Stomach smooth muscle (tissue), 2 donors: ENCODE measurements at regions not wholly inside any gene's neighbourhood (a gene's known extent, or its start where the extent isn't known, plus 50 kb on each side); places are given as distances from the start of the nearest gene placed in this dataset.

Source experiments
- H3K27ac ChIP-seq: one replicate; pipeline ENCODE4 v1.7.0; 2013; ENCODE audit warnings: mild to moderate bottlenecking, low read length, inconsistent platforms
- H3K27me3 ChIP-seq, 2 donors: one replicate each; pipeline ENCODE4 v1.7.0; 2013; ENCODE audit warnings: low read length in 2 of 2; ENCODE audit not compliant: insufficient read depth in 2 of 2, control insufficient read depth in 1 of 2
- H3K36me3 ChIP-seq, 2 donors: one replicate each; pipeline ENCODE4 v1.7.0; 2013; ENCODE audit warnings: low read length in 2 of 2; ENCODE audit not compliant: control insufficient read depth in 2 of 2, insufficient read depth in 2 of 2
- H3K4me1 ChIP-seq: one replicate; pipeline ENCODE4 v1.7.0; 2013; ENCODE audit warnings: low read length; ENCODE audit not compliant: control insufficient read depth, insufficient read depth
- H3K4me3 ChIP-seq, 2 donors: one replicate each; pipeline ENCODE4 v1.7.0; 2013; ENCODE audit warnings: low read length in 2 of 2
- H3K9ac ChIP-seq, 2 donors: one replicate each; pipeline ENCODE4 v1.7.0; 2013; ENCODE audit warnings: low read length in 2 of 2, mild to moderate bottlenecking in 1 of 2
- H3K9me3 ChIP-seq, 2 donors: one replicate each; pipeline ENCODE4 v1.7.0; 2013; ENCODE audit warnings: low read length in 2 of 2; ENCODE audit not compliant: control insufficient read depth in 2 of 2
- donor health status: healthy.
- donor health status: Pancreatic carcinoma.

- no peak overlapping the region for H3K4me3 ChIP-seq
- no peak overlapping the region for H3K9ac ChIP-seq
- no peaks in the 10 kb centered on the region for H3K9me3 ChIP-seq
- H3K4me1 ChIP-seq, result no peaks in the 10 kb centered on the region
- no peaks in the 10 kb centered on the region for H3K36me3 ChIP-seq
- no peaks in the 10 kb centered on the region for H3K27me3 ChIP-seq
- H3K27ac ChIP-seq, result no peak overlapping the region
Observed at GRCh38 chr13:67769063-67769986, 539.2 kb upstream of the PCDH9 start.

- H3K4me1 ChIP-seq, result no peaks in the 10 kb centered on the region
- H3K27me3 ChIP-seq, result no peaks in the 10 kb centered on the region
- no peak overlapping the region for H3K9ac ChIP-seq
- H3K27ac ChIP-seq, result no peak overlapping the region
- no peaks in the 10 kb centered on the region for H3K9me3 ChIP-seq
- no peak overlapping the region for H3K4me3 ChIP-seq
- H3K36me3 ChIP-seq, result no peaks in the 10 kb centered on the region
Observed at GRCh38 chr13:67763984-67764383, 533.8 kb upstream of the PCDH9 start.

- no peak overlapping the region for H3K9ac ChIP-seq
- H3K36me3 ChIP-seq, result no peaks in the 10 kb centered on the region
- H3K4me1 ChIP-seq, result no peaks in the 10 kb centered on the region
- no peak overlapping the region for H3K27ac ChIP-seq
- H3K4me3 ChIP-seq, result no peak overlapping the region
- H3K27me3 ChIP-seq, result no peaks in the 10 kb centered on the region
- no peaks in the 10 kb centered on the region for H3K9me3 ChIP-seq
Observed at GRCh38 chr13:67763384-67763783, 533.2 kb upstream of the PCDH9 start.

- no peaks in the 10 kb centered on the region for H3K9me3 ChIP-seq
- H3K9ac ChIP-seq, result no peak overlapping the region
- no peaks in the 10 kb centered on the region for H3K4me1 ChIP-seq
- H3K36me3 ChIP-seq, result no peaks in the 10 kb centered on the region
- no peaks in the 10 kb centered on the region for H3K27me3 ChIP-seq
- no peak overlapping the region for H3K4me3 ChIP-seq
- H3K27ac ChIP-seq, result no peak overlapping the region
Observed at GRCh38 chr13:67758975-67759374, 528.8 kb upstream of the PCDH9 start.

- H3K27me3 ChIP-seq, result no peaks in the 10 kb centered on the region
- no peak overlapping the region for H3K4me3 ChIP-seq
- no peaks in the 10 kb centered on the region for H3K9me3 ChIP-seq
- no peaks in the 10 kb centered on the region for H3K36me3 ChIP-seq
- no peak overlapping the region for H3K27ac ChIP-seq
- no peak overlapping the region for H3K9ac ChIP-seq
- H3K4me1 ChIP-seq, result no peaks in the 10 kb centered on the region
Observed at GRCh38 chr13:67754012-67754411, 523.9 kb upstream of the PCDH9 start.

- Histone ChIP-seq H3K9me3 (no peaks in the 10 kb centered on the region), H3K27me3 (no peaks in the 10 kb centered on the region), H3K4me3 (no peak overlapping the region), H3K36me3 (no peaks in the 10 kb centered on the region), H3K9ac (no peak overlapping the region), H3K4me1 (no peaks in the 10 kb centered on the region), H3K27ac (no peak overlapping the region)
Observed at GRCh38 chr13:67752759-67753158, 522.6 kb upstream of the PCDH9 start.

- H3K9ac ChIP-seq, result no peak overlapping the region
- no peak overlapping the region for H3K27ac ChIP-seq
- H3K9me3 ChIP-seq, result no peaks in the 10 kb centered on the region
- H3K27me3 ChIP-seq, result no peaks in the 10 kb centered on the region
- no peaks in the 10 kb centered on the region for H3K4me1 ChIP-seq
- H3K36me3 ChIP-seq, result no peaks in the 10 kb centered on the region
- no peak overlapping the region for H3K4me3 ChIP-seq
Observed at GRCh38 chr13:67742478-67742877, 512.3 kb upstream of the PCDH9 start.

- Histone ChIP-seq H3K27me3 (no peaks in the 10 kb centered on the region), H3K4me1 (no peaks in the 10 kb centered on the region), H3K27ac (no peak overlapping the region), H3K4me3 (no peak overlapping the region), H3K9ac (no peak overlapping the region), H3K36me3 (no peaks in the 10 kb centered on the region), H3K9me3 (no peaks in the 10 kb centered on the region)
Observed at GRCh38 chr13:67740871-67741535, 510.9 kb upstream of the PCDH9 start.

GRCh38 chr13:67736646-67737420 is 506.7 kb upstream of the PCDH9 start:
- H3K9me3 ChIP-seq, result no peaks in the 10 kb centered on the region
- H3K9ac ChIP-seq, result no peak overlapping the region
- H3K36me3 ChIP-seq, result no peaks in the 10 kb centered on the region
- no peak overlapping the region for H3K4me3 ChIP-seq
- H3K27me3 ChIP-seq, result no peaks in the 10 kb centered on the region
- no peaks in the 10 kb centered on the region for H3K4me1 ChIP-seq
- H3K27ac ChIP-seq, result no peak overlapping the region

GRCh38 chr13:67735651-67736050 is 505.5 kb upstream of the PCDH9 start:
- no peaks in the 10 kb centered on the region for H3K27me3 ChIP-seq
- no peak overlapping the region for H3K9ac ChIP-seq
- no peak overlapping the region for H3K4me3 ChIP-seq
- no peaks in the 10 kb centered on the region for H3K36me3 ChIP-seq
- H3K27ac ChIP-seq, result no peak overlapping the region
- no peaks in the 10 kb centered on the region for H3K4me1 ChIP-seq
- no peaks in the 10 kb centered on the region for H3K9me3 ChIP-seq
